Spleen (tissue), 7 donors: ENCODE measurements at regions not wholly inside any gene's neighbourhood (a gene's known extent, or its start where the extent isn't known, plus 50 kb on each side); places are given as distances from the start of the nearest gene placed in this dataset.

Experiments
- POLR2A ChIP-seq, 3 donors: fragments of 450-650 bp; IDR thresholded peaks; one replicate each; pipeline ENCODE4 v1.5.1; 2017; ENCODE audit warnings: antibody characterized with exemption in 3 of 3, mild to moderate bottlenecking in 1 of 3
- POLR2AphosphoS5 ChIP-seq, 3 donors: sonication (generic); formaldehyde crosslinking; IDR thresholded peaks; one replicate each; pipeline ENCODE4 v1.5.1; 2017; ENCODE audit warnings: antibody characterized with exemption in 3 of 3
- TF ChIP-seq, protein P1 (sequence below), 11 experiments: fragments of 200-600 bp in 7 of 11; fragments of 450-650 bp in 4 of 11; sonication (generic) in 4 of 11; IDR thresholded peaks in 8 of 11; conservative IDR thresholded peaks in 3 of 11; 1 replicate in 7 of 11; 2 replicates in 4 of 11; pipeline versions ENCODE4 v1.4.0 to v1.8.0; 2016 to 2021; ENCODE audit warnings: antibody characterized with exemption in 11 of 11, inconsistent platforms in 4 of 11, mild to moderate bottlenecking in 1 of 11
- donor health status: DM: no; HTN: no; CAD: no; lungs with moderate emphysema.
- donor health status: DM: no; HTN: no; CAD: no.
- donor health status: DM: no; HTN: no; CAD: no.

DNA sequence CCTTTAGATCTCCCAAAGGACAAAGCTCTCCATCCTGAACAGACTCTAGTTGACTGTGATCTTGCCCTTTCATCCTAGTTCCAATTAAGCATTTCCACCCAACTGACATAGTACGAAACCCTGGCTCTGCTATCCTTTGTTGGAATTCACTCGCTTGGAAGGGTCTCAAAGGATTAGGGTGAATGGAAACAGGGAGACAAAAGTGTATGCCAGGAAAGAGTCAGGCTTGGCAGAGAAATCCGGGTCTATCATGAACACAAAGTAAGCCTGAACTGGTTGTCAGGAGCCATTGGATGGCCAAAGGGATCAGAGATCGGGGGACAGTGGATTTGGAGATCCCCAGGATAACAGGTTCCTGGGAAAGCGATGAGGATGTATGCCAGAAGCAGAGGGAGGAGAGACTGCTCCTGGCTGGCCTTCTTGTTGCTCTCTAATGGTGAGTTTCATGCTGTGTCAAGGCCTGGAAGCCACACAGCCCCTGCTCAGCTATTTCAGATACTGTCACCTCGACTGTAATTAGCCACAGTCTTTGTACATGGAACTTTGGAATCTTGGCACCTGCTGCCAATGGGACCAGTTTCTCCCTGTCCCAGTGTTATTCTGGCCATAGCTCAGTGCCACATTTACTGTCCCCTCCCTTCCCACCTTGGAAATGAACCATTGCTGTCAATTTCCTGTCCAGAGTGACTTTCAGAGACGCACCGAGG, 1168.7 kb upstream of the AUTS2 start:
- no peak for TF ChIP-seq POLR2A (IDR thresholded peaks at IDR 0.05)
- TF ChIP-seq, protein P1, sequence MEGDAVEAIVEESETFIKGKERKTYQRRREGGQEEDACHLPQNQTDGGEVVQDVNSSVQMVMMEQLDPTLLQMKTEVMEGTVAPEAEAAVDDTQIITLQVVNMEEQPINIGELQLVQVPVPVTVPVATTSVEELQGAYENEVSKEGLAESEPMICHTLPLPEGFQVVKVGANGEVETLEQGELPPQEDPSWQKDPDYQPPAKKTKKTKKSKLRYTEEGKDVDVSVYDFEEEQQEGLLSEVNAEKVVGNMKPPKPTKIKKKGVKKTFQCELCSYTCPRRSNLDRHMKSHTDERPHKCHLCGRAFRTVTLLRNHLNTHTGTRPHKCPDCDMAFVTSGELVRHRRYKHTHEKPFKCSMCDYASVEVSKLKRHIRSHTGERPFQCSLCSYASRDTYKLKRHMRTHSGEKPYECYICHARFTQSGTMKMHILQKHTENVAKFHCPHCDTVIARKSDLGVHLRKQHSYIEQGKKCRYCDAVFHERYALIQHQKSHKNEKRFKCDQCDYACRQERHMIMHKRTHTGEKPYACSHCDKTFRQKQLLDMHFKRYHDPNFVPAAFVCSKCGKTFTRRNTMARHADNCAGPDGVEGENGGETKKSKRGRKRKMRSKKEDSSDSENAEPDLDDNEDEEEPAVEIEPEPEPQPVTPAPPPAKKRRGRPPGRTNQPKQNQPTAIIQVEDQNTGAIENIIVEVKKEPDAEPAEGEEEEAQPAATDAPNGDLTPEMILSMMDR (IDR thresholded peaks at IDR 0.05 in 8 of 11, conservative IDR thresholded peaks at IDR 0.05 in 3 of 11): no peak
- TF ChIP-seq POLR2AphosphoS5 (IDR thresholded peaks at IDR 0.05): no peak
